Vagina (tissue), 2 donors: ENCODE measurements at regions not wholly inside any gene's neighbourhood (a gene's known extent, or its start where the extent isn't known, plus 50 kb on each side); places are given as distances from the start of the nearest gene placed in this dataset.

Source experiments
- DNase-seq, 2 donors: peaks; one replicate each; pipeline ENCODE4 v3.0.0-alpha.2; 2017; ENCODE audit errors: extremely low spot score in 2 of 2
- H3K27ac ChIP-seq: fragments of 200-600 bp; sonication (generic); one replicate; pipeline ENCODE4 v1.5.1; 2019
- H3K27me3 ChIP-seq: fragments of 200-600 bp; sonication (generic); one replicate; pipeline ENCODE4 v1.5.1; 2019
- H3K36me3 ChIP-seq, 2 donors: fragments of 200-600 bp; sonication (generic); one replicate each; pipeline ENCODE4 v1.5.1; 2017 to 2019
- H3K4me1 ChIP-seq: fragments of 200-600 bp; sonication (generic); one replicate; pipeline ENCODE4 v1.5.1; 2019
- H3K4me3 ChIP-seq, 2 donors: fragments of 200-600 bp; sonication (generic); 1 replicate in 1 of 2; 2 replicates in 1 of 2; pipeline ENCODE4 v1.5.1; 2016 to 2019
- H3K9me3 ChIP-seq: fragments of 200-600 bp; sonication (generic); one replicate; pipeline ENCODE4 v1.5.1; 2019
- POLR2A ChIP-seq, 2 donors: fragments of 450-650 bp; IDR thresholded peaks; one replicate each; pipeline ENCODE4 v1.6.1; 2017; ENCODE audit warnings: antibody characterized with exemption in 2 of 2, mild to moderate bottlenecking in 2 of 2, moderate library complexity in 2 of 2
- POLR2AphosphoS5 ChIP-seq, 2 donors: sonication (generic); formaldehyde crosslinking; IDR thresholded peaks; one replicate each; pipeline ENCODE4 v1.9.0; 2017; ENCODE audit warnings: antibody characterized with exemption in 2 of 2, mild to moderate bottlenecking in 2 of 2, low read depth in 1 of 2; ENCODE audit not compliant: insufficient read depth in 1 of 2
- intact Hi-C: fragments of 100-400 bp; cut with DNase I; formaldehyde crosslinking; loops from one replicate; pipeline ENCODE4 v1.15.1; 2023
- TF ChIP-seq, protein P1 (sequence below), 3 experiments: fragments of 450-650 bp in 2 of 3; fragments of 200-600 bp in 1 of 3; sonication (generic) in 1 of 3; IDR thresholded peaks; one replicate each; pipeline ENCODE4 v1.5.1; 2017 to 2019; ENCODE audit warnings: antibody characterized with exemption in 3 of 3, mild to moderate bottlenecking in 2 of 3, moderate library complexity in 2 of 3

DNA sequence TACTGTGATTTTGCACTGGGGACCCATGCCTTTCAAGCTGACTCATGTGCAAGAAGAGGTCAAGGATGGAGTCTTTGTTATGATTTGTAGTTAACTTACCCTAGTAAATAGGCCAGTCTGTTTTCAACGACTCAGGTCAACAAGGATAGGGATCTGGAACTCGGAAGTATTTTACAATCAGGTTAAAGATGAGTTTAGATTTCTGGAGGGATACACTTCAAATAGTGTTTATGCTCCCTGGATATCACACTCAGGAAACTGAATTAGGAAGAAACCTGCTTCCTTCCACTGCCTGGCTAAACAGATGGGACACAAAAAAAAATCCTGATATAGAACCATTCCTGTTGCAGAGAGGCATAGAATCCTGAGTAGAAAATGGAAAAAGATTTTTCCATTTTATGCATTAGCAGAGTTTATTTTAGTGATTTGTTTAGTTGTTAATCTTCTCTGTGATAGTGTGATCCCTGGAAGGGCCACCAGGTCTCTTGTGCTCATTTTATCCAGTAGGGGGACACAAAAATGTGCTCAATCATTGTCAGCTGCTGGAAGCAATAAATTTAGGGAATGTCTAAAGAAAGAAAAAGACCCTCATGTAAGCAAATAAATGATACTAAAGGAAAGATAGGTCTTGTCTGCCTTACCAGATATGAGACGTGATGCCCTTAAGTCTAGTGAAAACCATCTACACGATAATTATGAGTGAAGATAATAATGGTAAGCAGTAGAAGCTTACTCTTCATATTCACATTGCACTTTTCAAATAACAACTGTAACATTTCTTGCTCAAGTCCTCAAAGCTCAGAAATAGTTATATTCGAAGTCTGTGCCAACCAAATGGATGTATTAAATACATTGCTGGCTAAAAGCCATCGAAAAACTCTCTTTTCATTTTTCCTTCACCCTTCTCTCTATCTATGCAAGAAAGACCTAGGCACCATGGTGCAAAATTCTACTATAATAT is 452.1 kb upstream of the KCNMB2 start:
- Histone ChIP-seq H3K4me3 (no peak overlapping the region), H3K27me3 (no peaks in the 10 kb centered on the region), H3K9me3 (no peaks in the 10 kb centered on the region), H3K4me1 (peaks cover 42% of the 10 kb centered on the region), H3K27ac (peak overlapping the region; percentile 53), H3K36me3 (no peaks in the 10 kb centered on the region)
- intact Hi-C loops: no loop called here
- TF ChIP-seq, protein P1, sequence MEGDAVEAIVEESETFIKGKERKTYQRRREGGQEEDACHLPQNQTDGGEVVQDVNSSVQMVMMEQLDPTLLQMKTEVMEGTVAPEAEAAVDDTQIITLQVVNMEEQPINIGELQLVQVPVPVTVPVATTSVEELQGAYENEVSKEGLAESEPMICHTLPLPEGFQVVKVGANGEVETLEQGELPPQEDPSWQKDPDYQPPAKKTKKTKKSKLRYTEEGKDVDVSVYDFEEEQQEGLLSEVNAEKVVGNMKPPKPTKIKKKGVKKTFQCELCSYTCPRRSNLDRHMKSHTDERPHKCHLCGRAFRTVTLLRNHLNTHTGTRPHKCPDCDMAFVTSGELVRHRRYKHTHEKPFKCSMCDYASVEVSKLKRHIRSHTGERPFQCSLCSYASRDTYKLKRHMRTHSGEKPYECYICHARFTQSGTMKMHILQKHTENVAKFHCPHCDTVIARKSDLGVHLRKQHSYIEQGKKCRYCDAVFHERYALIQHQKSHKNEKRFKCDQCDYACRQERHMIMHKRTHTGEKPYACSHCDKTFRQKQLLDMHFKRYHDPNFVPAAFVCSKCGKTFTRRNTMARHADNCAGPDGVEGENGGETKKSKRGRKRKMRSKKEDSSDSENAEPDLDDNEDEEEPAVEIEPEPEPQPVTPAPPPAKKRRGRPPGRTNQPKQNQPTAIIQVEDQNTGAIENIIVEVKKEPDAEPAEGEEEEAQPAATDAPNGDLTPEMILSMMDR (IDR thresholded peaks at IDR 0.05): peak in 1 of 3 experiments; percentile 34
- TF ChIP-seq POLR2A (IDR thresholded peaks at IDR 0.05): no peak
- no peak for DNase-seq

DNA sequence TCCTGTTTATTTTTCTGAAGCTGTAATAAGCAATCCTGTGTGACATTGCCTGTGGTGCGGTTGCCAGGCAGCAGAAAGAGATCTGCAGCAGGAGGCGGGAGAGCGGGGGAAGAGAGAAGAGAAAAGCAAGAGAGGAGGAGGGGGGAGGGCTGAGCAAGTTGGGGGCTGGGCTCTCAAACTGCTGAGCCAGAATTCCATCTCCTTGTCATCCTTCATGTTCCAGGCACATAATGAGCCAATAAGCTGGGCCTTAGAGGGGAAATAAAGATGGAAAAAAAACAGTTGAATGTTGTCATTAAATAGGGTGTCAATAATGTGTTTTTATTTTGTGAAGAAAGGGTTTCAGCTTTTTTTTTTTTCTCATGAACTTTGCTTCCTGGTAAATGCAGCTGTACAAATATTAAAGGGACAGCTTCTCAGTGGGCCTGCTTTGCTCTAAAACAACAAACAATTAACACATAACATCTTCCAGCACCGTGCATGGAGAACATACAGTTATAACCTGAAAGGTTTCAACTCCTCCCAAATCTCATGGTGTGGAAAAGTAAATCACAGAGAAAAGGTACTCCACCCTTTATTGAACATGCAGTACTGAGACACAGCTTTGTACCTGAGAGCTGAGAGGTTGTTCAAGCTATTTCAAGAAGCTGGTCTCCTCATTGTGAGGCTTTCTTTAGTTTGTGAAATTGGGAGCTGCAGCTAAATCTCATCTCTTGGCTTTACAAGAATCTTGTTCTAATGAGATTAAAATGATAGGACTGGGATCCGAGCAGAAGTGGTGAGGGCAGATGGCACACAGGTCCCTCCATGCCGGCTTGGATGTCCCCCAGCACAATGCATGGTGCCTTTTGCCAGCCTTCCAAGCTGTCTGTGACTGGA is 451.1 kb upstream of the KCNMB2 start:
- Histone ChIP-seq H3K36me3 (no peaks in the 10 kb centered on the region), H3K4me1 (peaks cover 38% of the 10 kb centered on the region), H3K27me3 (no peaks in the 10 kb centered on the region), H3K9me3 (no peaks in the 10 kb centered on the region), H3K4me3 (no peak overlapping the region), H3K27ac (peak overlapping the region; percentile 53)
- DNase-seq: no peak
- TF ChIP-seq, protein P1 (IDR thresholded peaks at IDR 0.05): no peak
- no peak for TF ChIP-seq POLR2A (IDR thresholded peaks at IDR 0.05)
- no peak for TF ChIP-seq POLR2AphosphoS5 (IDR thresholded peaks at IDR 0.05; ENCODE audit: insufficient read depth in 1 of 2, low read depth in 1 of 2)
- intact Hi-C loops: no loop called here

DNA sequence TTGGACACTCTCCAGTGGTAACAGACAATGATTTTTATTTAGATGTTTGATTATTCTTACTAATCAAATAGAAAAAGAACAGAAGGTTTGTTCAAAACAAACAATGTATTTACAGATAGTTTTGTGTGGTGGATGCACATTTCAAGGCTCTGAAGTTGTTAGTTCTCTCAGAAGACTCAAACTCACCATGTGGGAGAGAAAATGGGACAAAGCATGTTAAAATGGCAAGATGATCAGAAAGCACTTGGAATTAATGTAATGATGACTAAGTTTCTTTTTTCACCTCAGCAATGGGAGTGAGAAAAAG is 450.5 kb upstream of the KCNMB2 start:
- Histone ChIP-seq H3K9me3 (no peaks in the 10 kb centered on the region), H3K4me3 (no peak overlapping the region), H3K36me3 (no peaks in the 10 kb centered on the region), H3K27ac (peak overlapping the region; percentile 25), H3K27me3 (no peaks in the 10 kb centered on the region), H3K4me1 (peaks cover 38% of the 10 kb centered on the region)
- no peak for DNase-seq
- TF ChIP-seq POLR2AphosphoS5 (IDR thresholded peaks at IDR 0.05; ENCODE audit: insufficient read depth in 1 of 2, low read depth in 1 of 2) (no peak), POLR2A (IDR thresholded peaks at IDR 0.05) (no peak)
- TF ChIP-seq, protein P1 (IDR thresholded peaks at IDR 0.05): no peak
- intact Hi-C loops: no loop called here

DNA sequence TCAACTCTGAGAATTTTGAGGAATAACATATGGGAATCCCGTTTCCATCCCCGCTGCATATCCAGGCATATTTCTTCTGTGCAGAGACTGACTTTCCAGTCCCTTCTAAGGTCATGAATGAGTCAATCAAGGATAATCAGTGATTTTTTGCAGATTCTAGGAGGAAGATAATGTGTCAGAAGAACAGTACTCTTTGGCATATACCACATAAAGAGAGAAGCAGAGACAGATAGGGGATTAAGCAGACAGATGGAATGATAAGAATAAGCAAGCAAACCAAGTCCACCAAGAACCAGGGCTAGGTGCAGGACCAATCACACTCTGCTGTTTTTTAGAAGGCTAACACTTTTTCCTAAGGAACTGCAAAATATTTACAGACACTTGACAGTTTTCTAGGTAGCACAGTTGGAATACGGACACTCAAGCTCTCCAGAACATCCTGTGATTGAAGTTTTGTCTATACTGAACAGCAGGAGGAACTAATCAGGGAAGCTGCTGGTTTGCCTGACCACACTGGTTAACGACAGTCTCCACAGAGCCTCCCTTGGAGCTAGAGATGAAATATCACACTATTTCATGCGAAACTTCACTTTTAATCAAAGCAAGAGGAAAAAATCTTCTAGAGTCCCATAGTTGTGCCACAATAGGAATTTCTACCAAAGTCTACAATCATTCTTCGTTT is 450.0 kb upstream of the KCNMB2 start:
- DNase-seq: no peak
- intact Hi-C loops: no loop called here
- H3K27me3 ChIP-seq: no peaks in the 10 kb centered on the region
- H3K4me1 ChIP-seq: peaks cover 38% of the 10 kb centered on the region
- no peaks in the 10 kb centered on the region for H3K9me3 ChIP-seq
- no peaks in the 10 kb centered on the region for H3K36me3 ChIP-seq
- TF ChIP-seq, protein P1 (IDR thresholded peaks at IDR 0.05): no peak
- TF ChIP-seq POLR2AphosphoS5 (IDR thresholded peaks at IDR 0.05; ENCODE audit: insufficient read depth in 1 of 2, low read depth in 1 of 2) (no peak), POLR2A (IDR thresholded peaks at IDR 0.05) (no peak)
- no peak overlapping the region for H3K4me3 ChIP-seq
- H3K27ac ChIP-seq: no peak overlapping the region
